Left colon (tissue), 2 donors: ENCODE measurements at regions not wholly inside any gene's neighbourhood (a gene's known extent, or its start where the extent isn't known, plus 50 kb on each side); places are given as distances from the start of the nearest gene placed in this dataset.
"Not testable (repeated sequence)": the region's sequence is repeated elsewhere in the genome, so short reads cannot be mapped to it uniquely, and the experiment has no call there.

Experiments used
- ATAC-seq: fragments of 200-7000 bp; cut with Tn5 transposase; one replicate; pipeline ENCODE4 v1.9.1; 2020; ENCODE audit warnings: mild to moderate bottlenecking, moderate library complexity
- DNase-seq, 2 donors: peaks; one replicate each; pipeline ENCODE4 v3.0.0-alpha.2; 2020
- intact Hi-C, 2 donors: fragments of 100-400 bp; cut with DNase I in 1 of 2; cut with micrococcal nuclease in 1 of 2; formaldehyde crosslinking; loops; one replicate each; pipeline versions ENCODE4 v1.11.2 to v1.14.0; 2022; cut with DNase I, micrococcal nuclease
- donor health status: DM: no; HTN: no; CAD: no.
- donor health status: DM: yes; HTN: yes; CAD: no.

- ATAC-seq: no peak
- intact Hi-C loops: no loop called here
- no peak for DNase-seq
Measured at GRCh38 chr5:116880150-116880549, 305.5 kb upstream of the SEMA6A start.

- intact Hi-C loops: no loop called here
- no peak for DNase-seq
- no peak for ATAC-seq
Measured at GRCh38 chr5:116876240-116876840, 301.7 kb upstream of the SEMA6A start.

GRCh38 chr5:116872986-116873385 is 298.4 kb upstream of the SEMA6A start:
- ATAC-seq (no peak), DNase-seq (no peak)
- intact Hi-C loops: no loop called here

- intact Hi-C loops: no loop called here
- no peak for ATAC-seq
- DNase-seq: no peak
Measured at GRCh38 chr5:116872486-116872885, 297.9 kb upstream of the SEMA6A start.

GRCh38 chr5:116867825-116868224 is 293.2 kb upstream of the SEMA6A start:
- DNase-seq, intact Hi-C loops, ATAC-seq: not testable (repeated sequence)

GRCh38 chr5:116865651-116866050 is 291.0 kb upstream of the SEMA6A start:
- intact Hi-C loops: no loop called here
- no peak for DNase-seq
- no peak for ATAC-seq

GRCh38 chr5:116864838-116865190 is 290.2 kb upstream of the SEMA6A start:
- intact Hi-C loops: no loop called here

GRCh38 chr5:116864157-116864837 is 289.7 kb upstream of the SEMA6A start:
- intact Hi-C loops: no loop called here
- DNase-seq: no peak
- ATAC-seq: no peak

More at GRCh38 chr5:116864838-116865190, 290.2 kb upstream of the SEMA6A start:
- ATAC-seq: no peak
- no peak for DNase-seq

- no peak for ATAC-seq
- intact Hi-C loops: no loop called here
- DNase-seq: no peak
Measured at GRCh38 chr5:116862632-116863455, 288.2 kb upstream of the SEMA6A start.

GRCh38 chr5:116861666-116862065 is 287.0 kb upstream of the SEMA6A start:
- ATAC-seq (no peak), DNase-seq (no peak)
- intact Hi-C loops: no loop called here

GRCh38 chr5:116861097-116861496 is 286.5 kb upstream of the SEMA6A start:
- no peak for ATAC-seq
- no peak for DNase-seq
- intact Hi-C loops: no loop called here

- DNase-seq (no peak), ATAC-seq (no peak)
- intact Hi-C loops: no loop called here
Measured at GRCh38 chr5:116859666-116860320, 285.2 kb upstream of the SEMA6A start.

GRCh38 chr5:116858705-116859333 is 284.2 kb upstream of the SEMA6A start:
- DNase-seq (no peak), ATAC-seq (no peak)
- intact Hi-C loops: no loop called here

GRCh38 chr5:116858020-116858419 is 283.4 kb upstream of the SEMA6A start:
- ATAC-seq, intact Hi-C loops, DNase-seq: not testable (repeated sequence)

GRCh38 chr5:116856271-116856670 is 281.6 kb upstream of the SEMA6A start:
- ATAC-seq: no peak
- intact Hi-C loops: no loop called here
- DNase-seq: no peak

- ATAC-seq: no peak
- DNase-seq: no peak
Measured at GRCh38 chr5:116853992-116854391, 279.4 kb upstream of the SEMA6A start.

GRCh38 chr5:116848954-116849581 is 274.4 kb upstream of the SEMA6A start:
- intact Hi-C loops: no loop called here
- ATAC-seq (no peak), DNase-seq (no peak)

More at GRCh38 chr5:116853992-116854391, 279.4 kb upstream of the SEMA6A start:
- intact Hi-C loops: no loop called here

- DNase-seq (peak in 1 of 2 donors; percentile 7), ATAC-seq (peak; percentile 99)
- intact Hi-C loops: no loop called here
Measured at GRCh38 chr5:116847960-116848359, 273.3 kb upstream of the SEMA6A start.

- ATAC-seq (no peak), DNase-seq (no peak)
- intact Hi-C loops: no loop called here
Measured at GRCh38 chr5:116844015-116844414, 269.4 kb upstream of the SEMA6A start.
